ENCODE measurements at regions not wholly inside any gene's neighbourhood (a gene's known extent, or its start where the extent isn't known, plus 50 kb on each side); places are given as distances from the start of the nearest gene placed in this dataset.

GRCh38 chr4:66202870-66203269 is 532.6 kb upstream of the EPHA5 start:
- TF ChIP-seq CTCF (IDR thresholded peaks at IDR 0.05; ENCODE audit: low read length) (no peak), EZH2 (optimal IDR thresholded peaks at IDR 0.05; ENCODE audit: low read depth, low read length) (no peak)

Measured in MM.1S (cell line).